PC-3 (cell line): ENCODE measurements at regions not wholly inside any gene's neighbourhood (a gene's known extent, or its start where the extent isn't known, plus 50 kb on each side); places are given as distances from the start of the nearest gene placed in this dataset.

Source experiments
- ATAC-seq: fragments of 200-7000 bp; cut with Tn5 transposase; 2 replicates; pipeline ENCODE4 v1.9.1; 2020; ENCODE audit warnings: mild to moderate bottlenecking, moderate library complexity
- BruUV-seq: library from RNA; stranded (reverse); fragments of 400-500 nt; replicated peaks from 2 replicates; lab custom pipeline; 2021; lab: Mats Ljungman, UMichigan
- CTCF ChIA-PET: fragments of 300-600 bp; sonication (Branson Sonifier 250); formaldehyde crosslinking; loops from one replicate; lab custom pipeline; 2022; ENCODE audit warnings: antibody characterized with exemption; lab: Charles Lee
- POLR2A ChIA-PET: fragments of 300-600 bp; sonication (Branson Sonifier 250); formaldehyde crosslinking; loops from one replicate; lab custom pipeline; 2022; ENCODE audit warnings: antibody characterized with exemption; ENCODE audit not compliant: unreplicated experiment; lab: Charles Lee
- DNase-seq: peaks from one replicate; pipeline ENCODE4 v3.0.0-alpha.2; 2015
- H2AFZ ChIP-seq: fragments of 300-600 bp; sonication (generic); 2 replicates; pipeline ENCODE4 v1.6.0; 2016; ENCODE audit warnings: antibody characterized with exemption, low read length
- H3F3A ChIP-seq: fragments of 300-600 bp; sonication (generic); one replicate; pipeline ENCODE4 v1.6.0; 2017; ENCODE audit warnings: antibody characterized with exemption, low read length, control low read depth, mild to moderate bottlenecking; ENCODE audit not compliant: unreplicated experiment
- H3K27ac ChIP-seq: fragments of 300-600 bp; sonication (generic); 2 replicates; pipeline ENCODE4 v1.5.1; 2016; ENCODE audit warnings: mild to moderate bottlenecking, low read length
- H3K27me3 ChIP-seq: fragments of 300-600 bp; sonication (generic); 2 replicates; pipeline ENCODE4 v1.6.1; 2016; ENCODE audit warnings: low read length, mixed read lengths
- H3K36me3 ChIP-seq: fragments of 300-600 bp; sonication (generic); 2 replicates; pipeline ENCODE4 v1.6.1; 2016; ENCODE audit warnings: low read depth, mixed run types, low read length, mixed read lengths
- H3K4me1 ChIP-seq: fragments of 300-600 bp; sonication (generic); 2 replicates; pipeline ENCODE4 v1.5.1; 2016; ENCODE audit warnings: low read length; ENCODE audit not compliant: insufficient read depth
- H3K4me2 ChIP-seq: fragments of 300-600 bp; sonication (generic); 2 replicates; pipeline ENCODE4 v1.6.0; 2016; ENCODE audit warnings: low read length
- H3K4me3 ChIP-seq: fragments of 300-600 bp; sonication (generic); 2 replicates; pipeline ENCODE4 v1.5.1; 2016; ENCODE audit warnings: mild to moderate bottlenecking, low read length, mixed read lengths
- H3K79me2 ChIP-seq: fragments of 300-600 bp; sonication (generic); 2 replicates; pipeline ENCODE4 v1.6.1; 2017; ENCODE audit warnings: low read length, mixed read lengths
- H3K9ac ChIP-seq: fragments of 300-600 bp; sonication (generic); 2 replicates; pipeline ENCODE4 v1.6.0; 2016; ENCODE audit warnings: mild to moderate bottlenecking, low read length
- H3K9me2 ChIP-seq: fragments of 300-600 bp; sonication (generic); replicated peaks from 2 replicates; pipeline ENCODE4 v1.6.1; 2016; ENCODE audit warnings: mixed run types, low read length, mixed read lengths
- H3K9me3 ChIP-seq: fragments of 300-600 bp; sonication (generic); 2 replicates; pipeline ENCODE4 v1.6.1; 2016; ENCODE audit warnings: low read length, mixed read lengths
- H4K20me1 ChIP-seq: fragments of 300-600 bp; sonication (generic); 2 replicates; pipeline ENCODE4 v1.6.1; 2016; ENCODE audit warnings: low read length, mixed read lengths
- EZH2 ChIP-seq: fragments of 300-600 bp; sonication (generic); IDR thresholded peaks from one replicate; pipeline ENCODE4 v1.6.1; 2017; ENCODE audit warnings: antibody characterized with exemption, mild to moderate bottlenecking, low read length; ENCODE audit not compliant: unreplicated experiment
- EZH2phosphoT487 ChIP-seq: fragments of 300-600 bp; sonication (generic); IDR thresholded peaks from 2 replicates; pipeline ENCODE4 v1.6.1; 2018; ENCODE audit warnings: mild to moderate bottlenecking, antibody characterized with exemption, low read length, borderline replicate concordance
- intact Hi-C: fragments of 100-400 bp; cut with micrococcal nuclease; formaldehyde crosslinking; loops from 2 replicates; pipeline ENCODE4 v1.9.0; 2023
- TF ChIP-seq, protein P1 (sequence below): fragments of 300-600 bp; sonication (generic); conservative IDR thresholded peaks from 2 replicates; pipeline ENCODE4 v1.5.1; 2017; ENCODE audit warnings: antibody characterized with exemption, low read depth, mild to moderate bottlenecking, low read length

DNA sequence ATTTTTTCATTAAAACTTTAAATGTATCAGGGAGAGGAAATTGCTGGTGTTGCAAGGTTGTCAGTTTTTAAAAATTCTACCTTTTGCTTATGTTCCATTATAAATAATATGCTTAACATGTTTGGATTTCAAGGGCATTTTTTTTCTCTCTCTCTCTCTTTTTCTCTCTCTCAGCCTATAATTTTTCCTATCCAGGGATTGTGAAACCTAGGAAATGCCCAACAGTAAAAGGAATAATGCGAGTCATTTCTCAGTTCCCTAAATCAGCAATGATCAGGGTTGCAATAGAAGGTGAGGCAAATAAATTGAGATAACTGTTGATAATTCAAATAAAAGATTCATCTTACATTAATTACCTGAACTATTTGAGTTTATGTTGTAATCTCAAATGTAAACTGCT is 53.2 kb upstream of the IFNGR1 start:
- POLR2A ChIA-PET, result no interaction called here
- H3K9me3 ChIP-seq, result no peaks in the 10 kb centered on the region
- no peak for DNase-seq
- peaks cover 6% of the 10 kb centered on the region for H3K4me1 ChIP-seq
- H4K20me1 ChIP-seq, result no peaks in the 10 kb centered on the region
- H3K36me3 ChIP-seq, result no peaks in the 10 kb centered on the region
- CTCF ChIA-PET, result no interaction called here
- H3K27ac ChIP-seq, result no peak overlapping the region
- no peaks in the 10 kb centered on the region for H3K79me2 ChIP-seq
- TF ChIP-seq EZH2 (no peak), EZH2phosphoT487 (no peak)
- TF ChIP-seq, protein P1, sequence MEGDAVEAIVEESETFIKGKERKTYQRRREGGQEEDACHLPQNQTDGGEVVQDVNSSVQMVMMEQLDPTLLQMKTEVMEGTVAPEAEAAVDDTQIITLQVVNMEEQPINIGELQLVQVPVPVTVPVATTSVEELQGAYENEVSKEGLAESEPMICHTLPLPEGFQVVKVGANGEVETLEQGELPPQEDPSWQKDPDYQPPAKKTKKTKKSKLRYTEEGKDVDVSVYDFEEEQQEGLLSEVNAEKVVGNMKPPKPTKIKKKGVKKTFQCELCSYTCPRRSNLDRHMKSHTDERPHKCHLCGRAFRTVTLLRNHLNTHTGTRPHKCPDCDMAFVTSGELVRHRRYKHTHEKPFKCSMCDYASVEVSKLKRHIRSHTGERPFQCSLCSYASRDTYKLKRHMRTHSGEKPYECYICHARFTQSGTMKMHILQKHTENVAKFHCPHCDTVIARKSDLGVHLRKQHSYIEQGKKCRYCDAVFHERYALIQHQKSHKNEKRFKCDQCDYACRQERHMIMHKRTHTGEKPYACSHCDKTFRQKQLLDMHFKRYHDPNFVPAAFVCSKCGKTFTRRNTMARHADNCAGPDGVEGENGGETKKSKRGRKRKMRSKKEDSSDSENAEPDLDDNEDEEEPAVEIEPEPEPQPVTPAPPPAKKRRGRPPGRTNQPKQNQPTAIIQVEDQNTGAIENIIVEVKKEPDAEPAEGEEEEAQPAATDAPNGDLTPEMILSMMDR, result no peak
- H3K9me2 ChIP-seq, result no peaks in the 10 kb centered on the region
- H3K4me3 ChIP-seq, result no peak overlapping the region
- H2AFZ ChIP-seq, result no peak overlapping the region
- ATAC-seq, result no peak
- H3K4me2 ChIP-seq, result no peak overlapping the region
- BruUV-seq, result no TSS peak
- H3F3A ChIP-seq, result no peaks in the 10 kb centered on the region
- no peak overlapping the region for H3K9ac ChIP-seq
- intact Hi-C loops, result loop anchor here (5.0 kb wide), 1 partner anchor 370 kb away; no protein-coding TSS in a partner anchor
- H3K27me3 ChIP-seq, result no peaks in the 10 kb centered on the region

DNA sequence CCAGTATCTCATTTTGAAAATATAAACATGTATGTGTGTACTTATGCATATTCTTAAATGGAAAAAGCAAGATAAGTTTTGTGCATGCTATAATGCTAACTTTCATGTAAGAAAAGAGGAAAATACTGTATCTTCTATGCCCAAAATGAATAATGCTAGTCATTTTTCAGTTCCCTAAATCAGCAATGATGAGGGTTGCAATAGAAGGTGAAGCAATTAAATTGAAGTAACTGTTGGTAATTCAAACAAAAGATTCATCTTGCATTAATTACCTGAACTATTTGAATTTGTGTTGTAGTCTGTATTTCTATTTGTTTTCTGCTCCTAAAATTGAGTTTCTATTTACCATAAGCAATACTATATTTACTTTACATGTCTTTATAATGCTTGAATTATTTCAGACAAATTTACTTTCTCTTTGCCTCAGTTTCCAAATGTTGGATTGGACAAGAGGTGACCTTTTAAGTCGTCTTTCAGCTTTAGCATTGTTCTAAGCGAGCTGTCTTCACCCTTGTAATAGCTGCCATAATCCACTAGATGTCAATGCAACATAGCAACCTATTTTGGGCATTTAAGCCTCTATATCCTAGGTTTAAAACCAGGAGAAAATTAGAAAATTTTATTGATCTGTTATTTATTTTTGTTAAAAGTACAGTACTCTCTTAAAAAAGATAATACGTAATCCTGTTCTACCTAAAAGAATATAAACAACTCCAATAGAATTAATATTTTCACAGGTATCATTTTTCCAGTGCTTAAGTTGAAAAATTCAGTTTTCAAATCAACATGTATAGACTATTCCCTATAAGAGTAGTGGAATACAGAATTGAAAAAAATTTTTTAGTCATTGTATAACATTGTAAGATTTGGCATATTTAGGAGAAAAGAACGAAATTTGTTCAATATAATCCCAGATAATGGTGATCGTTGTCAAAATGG is 52.3 kb upstream of the IFNGR1 start:
- H3K9me3 ChIP-seq, result no peaks in the 10 kb centered on the region
- no peaks in the 10 kb centered on the region for H4K20me1 ChIP-seq
- peak; percentile 67 for DNase-seq
- TF ChIP-seq EZH2 (no peak), EZH2phosphoT487 (no peak)
- TF ChIP-seq, protein P1, result peak; percentile 84
- ChIA-PET CTCF (interaction anchor here (0.5 to 1.0 kb wide), 7 partner anchors 25 to 968 kb away, joined by 4 to 10 read pairs (median 5); no protein-coding TSS in a partner anchor), POLR2A (no interaction called here)
- H3K27me3 ChIP-seq, result no peaks in the 10 kb centered on the region
- H3K9ac ChIP-seq, result no peak overlapping the region
- no peaks in the 10 kb centered on the region for H3K4me1 ChIP-seq
- no peak overlapping the region for H3K27ac ChIP-seq
- H3K9me2 ChIP-seq, result no peaks in the 10 kb centered on the region
- H2AFZ ChIP-seq, result no peak overlapping the region
- BruUV-seq, result no TSS peak
- no peak overlapping the region for H3K4me2 ChIP-seq
- no peaks in the 10 kb centered on the region for H3K79me2 ChIP-seq
- no peak overlapping the region for H3K4me3 ChIP-seq
- 0 out of 2 replicates have a peak, but pooled peaks have one; percentile 43 for ATAC-seq
- H3K36me3 ChIP-seq, result no peaks in the 10 kb centered on the region
- intact Hi-C loops, result loop anchor here (1.0 to 5.0 kb wide), 4 partner anchors 43 to 371 kb away; no protein-coding TSS in a partner anchor
- no peaks in the 10 kb centered on the region for H3F3A ChIP-seq
